HG03039 (cell line): ENCODE measurements at regions not wholly inside any gene's neighbourhood (a gene's known extent, or its start where the extent isn't known, plus 50 kb on each side); places are given as distances from the start of the nearest gene placed in this dataset.
A peak's percentile ranks its signal among the peaks of the same experiment; 100 is the strongest.
"Not testable (repeated sequence)": the region's sequence is repeated elsewhere in the genome, so short reads cannot be mapped to it uniquely, and the experiment has no call there.

Source experiments
- ATAC-seq: cut with Tn5 transposase; IDR thresholded peaks from one replicate; pipeline ENCODE4 v1.9.1; 2021; ENCODE audit warnings: mild to moderate bottlenecking, moderate library complexity; ENCODE audit not compliant: unreplicated experiment

DNA sequence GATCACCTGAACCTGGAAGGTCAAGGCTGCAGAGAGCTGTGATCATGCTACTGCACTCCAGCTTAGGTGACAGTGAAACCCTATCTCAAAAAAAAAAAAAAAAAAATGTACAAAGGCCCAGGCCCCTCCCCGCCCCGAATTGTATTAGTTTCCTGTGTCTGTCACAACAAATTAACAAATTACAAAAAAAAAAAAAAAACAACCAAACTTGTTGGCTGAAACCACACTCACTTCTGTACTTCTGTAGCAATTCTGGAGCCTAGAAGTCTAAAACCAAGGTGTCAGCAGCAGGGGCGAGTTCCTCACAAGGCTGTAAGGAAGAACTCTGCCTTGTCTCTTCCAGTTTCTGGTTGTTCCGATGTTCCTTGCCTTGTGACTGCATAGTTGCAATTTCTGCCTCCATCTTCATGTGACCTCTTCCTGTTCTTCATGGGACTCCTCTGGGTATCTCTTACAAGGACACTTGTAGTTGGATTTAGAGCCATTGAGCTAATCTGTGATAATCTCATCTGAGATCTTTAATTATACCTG is 100.8 kb upstream of the ZSWIM2 start:
- ATAC-seq: no peak

DNA sequence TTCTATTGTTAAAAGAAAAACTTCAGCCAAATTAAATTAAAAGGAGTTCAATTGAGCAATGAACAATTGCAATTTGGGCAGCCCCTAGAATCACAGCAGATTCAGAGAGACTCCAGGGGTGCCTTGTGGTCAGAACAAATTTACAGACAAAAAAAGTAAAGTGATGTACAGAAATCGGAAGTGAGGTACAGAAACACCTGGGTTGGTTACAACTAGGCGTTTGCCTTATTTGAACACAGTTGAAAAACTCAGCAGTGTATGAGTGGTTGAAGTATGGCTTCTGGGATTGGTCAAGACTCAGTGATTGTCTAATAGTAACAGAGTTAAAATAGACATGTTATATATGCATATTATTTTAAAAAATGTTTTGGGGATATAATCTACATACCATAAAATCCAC is 98.5 kb upstream of the ZSWIM2 start:
- ATAC-seq: no peak

DNA sequence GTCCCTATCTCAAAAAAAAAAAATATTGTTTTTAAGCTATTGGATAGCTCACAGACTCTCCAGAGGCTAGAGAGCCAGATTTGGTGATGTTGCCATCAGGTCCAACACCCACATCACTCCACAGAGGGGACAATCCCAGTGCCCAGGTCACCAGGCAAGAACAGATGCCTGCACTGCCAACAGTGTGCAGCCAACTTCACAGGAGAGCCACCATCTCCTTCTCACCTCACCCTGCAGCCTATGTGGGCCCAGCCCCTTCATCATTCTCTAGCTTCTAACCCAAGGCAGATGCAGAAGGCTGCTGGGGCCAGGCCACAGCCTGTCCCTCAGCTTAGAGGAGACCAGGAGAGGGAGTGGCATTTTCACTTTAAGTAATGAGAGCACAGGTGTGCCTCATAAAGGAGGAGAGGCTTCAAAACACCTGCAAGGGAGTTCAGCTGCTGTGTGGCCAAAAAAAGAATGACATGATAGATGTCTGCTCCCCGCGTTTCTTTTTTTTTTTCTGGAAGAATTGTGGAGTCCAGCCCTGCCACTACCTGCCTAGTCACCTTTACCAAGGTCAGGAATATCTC is 98.0 kb upstream of the ZSWIM2 start:
- no peak for ATAC-seq

DNA sequence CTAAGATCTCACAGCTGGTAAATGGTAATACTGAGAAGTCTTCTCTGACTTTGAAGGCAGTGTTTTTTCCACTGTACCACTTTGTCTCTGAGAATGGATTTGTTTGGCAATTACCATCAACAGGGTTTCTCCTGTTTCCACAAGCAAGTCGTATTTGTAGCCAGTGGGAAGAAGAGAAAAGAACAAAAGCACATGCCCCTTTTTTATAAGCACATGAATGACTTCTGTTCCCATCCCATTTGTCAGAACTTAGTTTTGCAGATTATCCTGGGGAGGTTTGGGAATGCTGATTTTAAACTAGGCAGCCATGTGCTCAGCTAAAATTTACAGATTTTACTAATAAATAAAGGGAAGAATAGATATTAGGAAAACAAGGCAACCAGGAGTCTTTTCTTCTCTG is 92.9 kb upstream of the ZSWIM2 start:
- no peak for ATAC-seq

DNA sequence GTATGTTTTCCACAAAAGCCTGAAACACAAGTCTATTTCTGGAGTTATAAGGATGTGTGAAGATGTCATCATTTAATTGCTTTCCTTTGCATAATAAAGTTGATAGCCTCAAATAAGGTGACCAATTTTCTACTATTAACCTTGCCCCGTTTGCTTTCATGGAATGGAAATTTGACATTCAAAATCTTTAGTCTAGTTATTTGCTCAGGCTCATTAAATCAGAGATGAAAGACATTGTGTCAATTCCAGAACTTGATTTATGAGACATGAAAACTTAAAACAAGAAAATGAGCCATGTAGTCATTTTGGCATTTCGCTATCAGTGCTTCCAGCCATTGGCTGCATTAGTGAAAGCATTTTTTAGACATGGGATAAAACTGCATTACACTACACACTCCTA is 91.5 kb upstream of the ZSWIM2 start:
- no peak for ATAC-seq

DNA sequence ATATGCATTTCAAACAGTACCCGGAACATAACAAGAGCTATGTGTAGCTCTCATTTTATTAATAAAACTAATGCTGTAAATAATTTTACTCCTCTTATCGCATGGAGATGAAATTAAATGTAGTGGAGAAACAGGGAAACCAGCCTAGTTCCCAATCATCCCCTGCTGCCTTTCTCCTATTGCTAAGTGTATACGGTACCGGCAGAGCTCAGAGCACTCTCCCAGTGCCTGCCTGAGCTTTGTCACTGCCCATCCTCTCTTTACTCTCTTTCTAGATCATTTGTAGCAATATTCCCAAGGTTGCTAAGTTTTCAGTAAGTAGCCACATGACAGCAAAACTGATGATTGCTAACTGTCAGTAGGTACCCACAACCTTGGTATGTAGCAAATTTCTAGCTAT is 85.5 kb upstream of the ZSWIM2 start:
- no peak for ATAC-seq

DNA sequence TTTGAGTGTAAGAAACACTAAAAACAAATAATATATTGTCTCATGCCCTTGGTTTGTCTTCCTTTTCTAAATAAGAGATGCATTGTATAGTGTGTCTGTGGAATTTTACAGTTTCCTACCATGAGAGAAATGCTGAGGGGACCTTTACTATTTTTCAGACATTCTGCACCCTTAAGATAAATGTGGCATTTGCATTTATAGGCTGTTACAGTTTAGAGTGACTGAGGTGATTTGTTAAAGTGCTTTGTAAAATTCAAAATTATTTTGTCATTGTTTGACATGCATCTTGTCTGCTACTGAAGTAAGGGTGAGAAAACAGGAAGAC is 78.9 kb upstream of the ZSWIM2 start:
- ATAC-seq: no peak

DNA sequence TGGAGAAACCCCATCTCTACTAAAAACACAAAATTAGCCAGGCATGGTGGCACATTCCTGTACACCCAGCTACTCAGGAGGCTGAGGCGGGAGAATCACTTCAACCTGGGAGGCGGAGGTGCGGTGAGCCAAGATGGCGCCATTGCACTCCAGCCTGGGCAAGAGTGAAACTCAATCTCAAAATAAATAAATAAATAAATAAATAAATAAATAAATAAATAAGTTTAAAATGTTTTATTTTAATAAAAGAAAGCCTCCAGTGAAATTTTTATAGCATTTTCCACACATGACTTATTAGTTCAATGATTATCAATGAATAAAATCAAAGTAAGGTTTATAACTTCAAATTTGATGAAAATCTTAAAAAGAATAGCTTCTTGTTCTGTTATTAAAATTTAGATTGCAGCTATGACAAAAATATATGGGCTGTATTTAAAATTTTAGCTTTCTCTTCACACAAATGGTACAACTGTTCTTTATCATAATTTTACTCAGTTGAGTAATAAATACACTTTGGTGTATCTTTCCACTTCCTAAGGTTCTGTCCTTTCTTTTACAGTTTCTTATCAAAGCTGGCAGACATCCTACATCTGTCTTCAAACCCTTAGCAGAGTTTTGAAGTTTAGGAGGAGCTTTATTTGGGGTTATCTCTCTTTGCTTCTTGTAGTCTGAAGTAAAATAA is 78.4 kb upstream of the ZSWIM2 start:
- ATAC-seq: no peak

DNA sequence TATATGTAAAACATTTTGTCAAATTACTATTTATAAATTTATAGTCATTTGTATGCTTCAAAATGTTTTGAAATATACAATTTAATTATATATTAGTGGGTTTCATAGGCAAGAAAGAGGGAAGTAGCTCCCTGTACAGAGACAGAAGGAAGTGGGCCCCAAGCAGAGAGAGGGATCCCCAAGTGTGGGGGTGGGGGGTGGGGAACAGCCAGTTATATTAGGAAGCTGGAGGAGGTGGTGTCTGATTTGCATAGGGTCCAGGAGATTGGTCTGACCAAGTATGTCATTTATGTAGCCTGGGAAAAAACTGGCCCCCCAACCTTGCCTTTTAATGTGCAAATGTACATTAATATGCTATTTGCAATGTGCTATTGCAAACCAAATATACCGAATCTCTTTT is 76.5 kb upstream of the ZSWIM2 start:
- ATAC-seq: no peak

DNA sequence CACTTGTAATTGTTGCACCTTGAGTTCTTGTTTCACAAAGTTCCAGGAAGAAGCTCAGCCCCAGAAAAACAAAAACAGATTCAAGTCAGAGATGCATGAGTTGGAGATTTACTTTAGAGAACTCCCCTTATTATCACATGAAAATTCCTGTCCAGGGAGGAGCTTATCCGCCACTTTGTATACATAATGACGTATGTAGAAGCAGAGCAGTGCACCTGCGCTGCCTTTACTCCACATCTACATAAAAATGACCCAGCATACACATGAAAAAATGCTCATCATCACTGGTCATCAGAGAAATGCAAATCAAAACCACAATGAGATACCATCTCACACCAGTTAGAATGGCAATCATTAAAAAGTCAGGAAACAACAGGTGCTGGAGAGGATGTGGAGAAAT is 73.3 kb upstream of the ZSWIM2 start:
- ATAC-seq: not testable (repeated sequence)

DNA sequence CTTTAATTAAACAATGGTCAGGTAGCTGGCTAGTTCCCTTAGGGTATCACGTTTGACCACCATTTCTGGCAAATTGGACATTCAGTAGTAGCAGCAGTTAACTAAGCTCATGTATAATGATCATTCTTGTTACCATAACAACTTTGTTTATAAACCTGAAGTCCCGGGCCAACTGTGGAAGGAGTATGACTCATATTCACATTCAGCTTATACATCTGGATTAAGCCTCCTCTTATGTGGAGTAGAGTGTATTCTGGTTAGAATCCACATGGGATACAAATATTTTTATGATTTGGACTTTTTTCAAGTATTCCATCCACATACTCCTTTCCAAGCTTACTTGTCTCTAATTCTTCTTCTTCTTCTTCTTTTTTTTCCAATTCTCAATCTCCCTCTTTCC is 70.3 kb upstream of the ZSWIM2 start:
- ATAC-seq: no peak

DNA sequence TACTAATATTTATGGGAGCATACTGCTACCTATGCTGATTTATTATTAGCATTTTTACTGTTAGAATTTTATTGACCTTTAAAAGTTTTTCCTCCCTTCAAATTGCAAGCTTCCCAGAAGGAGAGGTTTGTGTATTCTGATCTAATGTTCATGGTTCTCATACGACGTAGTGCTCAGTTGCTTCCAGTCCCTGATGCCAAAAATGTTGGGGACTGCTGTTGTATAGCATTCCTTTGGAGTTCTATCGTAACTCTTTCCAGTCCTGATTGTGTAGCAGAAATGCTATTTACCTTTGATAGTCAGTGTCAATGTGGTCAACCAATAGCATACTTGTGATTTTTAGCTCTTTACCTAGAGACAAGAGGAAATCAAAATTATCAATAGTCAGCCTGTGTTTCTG is 69.5 kb upstream of the ZSWIM2 start:
- no peak for ATAC-seq

DNA sequence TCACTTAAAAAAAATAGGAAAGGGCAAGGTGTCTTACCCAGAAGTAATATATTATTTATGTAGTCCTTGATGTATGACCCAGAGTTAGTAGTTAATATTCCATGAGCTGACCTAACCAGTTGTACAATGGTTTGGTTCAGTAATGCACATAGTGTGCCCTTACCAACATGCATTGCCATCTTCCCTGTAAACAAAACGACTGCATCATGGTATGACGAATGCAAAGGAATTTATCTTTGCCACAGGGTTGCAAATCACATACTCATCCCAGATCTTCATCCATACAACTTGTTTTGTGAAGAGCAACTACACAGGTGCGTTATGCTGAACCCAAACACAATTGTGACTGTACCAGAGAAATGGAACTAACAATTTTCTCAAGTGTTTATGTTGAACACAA is 68.9 kb upstream of the ZSWIM2 start:
- no peak for ATAC-seq

DNA sequence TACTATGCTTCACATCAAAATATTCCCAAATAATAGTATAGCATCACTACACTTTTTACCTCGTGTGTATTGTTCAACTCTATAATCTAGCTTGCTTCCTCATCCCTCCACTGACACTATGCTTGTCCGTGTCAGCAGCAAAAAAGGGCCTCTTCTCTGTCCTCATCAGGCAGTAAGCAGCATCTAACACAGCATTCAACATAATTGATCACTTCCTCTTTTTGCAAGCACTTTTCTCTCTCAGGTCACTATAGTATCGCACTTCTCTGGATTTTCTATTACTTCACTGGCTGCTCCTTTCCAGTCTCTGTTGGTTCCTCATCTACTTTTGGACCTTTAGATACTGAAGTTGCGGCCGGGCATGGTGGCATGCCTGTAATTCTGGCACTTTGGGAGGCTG is 64.9 kb upstream of the ZSWIM2 start:
- ATAC-seq: peak; percentile 92

DNA sequence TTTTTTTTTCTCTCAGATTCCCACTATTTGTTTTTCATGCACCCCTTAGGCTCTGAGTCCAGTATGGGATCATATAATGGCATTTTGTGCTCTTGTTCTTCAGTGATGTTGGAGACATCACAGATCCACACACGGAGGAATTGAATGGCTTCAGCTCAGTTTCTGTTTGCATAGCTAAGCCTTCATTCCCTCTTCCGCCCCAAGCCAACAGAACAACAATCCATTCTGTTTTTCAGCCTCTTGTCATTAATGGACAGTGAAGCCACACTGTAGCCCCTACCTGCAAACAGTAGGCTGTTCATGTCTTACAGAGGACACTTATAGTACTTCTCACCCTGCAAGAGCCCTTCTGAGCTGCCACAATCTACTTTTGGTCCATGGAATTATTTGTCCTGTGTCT is 64.0 kb upstream of the ZSWIM2 start:
- no peak for ATAC-seq

DNA sequence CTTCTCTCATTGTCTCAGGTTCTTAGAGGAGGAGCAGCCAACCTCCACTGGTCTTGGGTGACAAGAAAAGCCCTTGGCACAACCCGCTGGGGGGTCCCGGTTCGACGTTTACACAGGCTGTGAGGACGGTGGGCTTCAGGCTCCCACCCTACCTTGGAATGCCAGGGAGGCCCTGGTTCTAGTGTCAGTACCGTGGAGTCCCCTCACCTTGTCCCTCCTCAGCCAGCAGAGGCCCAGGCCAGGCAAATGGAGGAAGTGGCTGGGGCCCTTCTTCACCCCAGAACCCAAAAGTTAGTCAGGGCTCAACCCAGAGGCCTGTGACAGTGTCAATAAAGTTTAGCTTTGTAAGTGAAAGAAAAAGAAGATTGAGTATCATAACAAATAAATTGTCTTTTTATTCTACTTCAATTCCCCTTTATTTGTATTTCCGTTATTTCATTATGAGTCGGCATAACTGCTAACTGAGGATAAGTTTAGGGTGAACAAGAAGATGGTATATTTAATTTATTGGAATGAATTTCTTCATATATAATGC is 62.6 kb upstream of the ZSWIM2 start:
- ATAC-seq: no peak

DNA sequence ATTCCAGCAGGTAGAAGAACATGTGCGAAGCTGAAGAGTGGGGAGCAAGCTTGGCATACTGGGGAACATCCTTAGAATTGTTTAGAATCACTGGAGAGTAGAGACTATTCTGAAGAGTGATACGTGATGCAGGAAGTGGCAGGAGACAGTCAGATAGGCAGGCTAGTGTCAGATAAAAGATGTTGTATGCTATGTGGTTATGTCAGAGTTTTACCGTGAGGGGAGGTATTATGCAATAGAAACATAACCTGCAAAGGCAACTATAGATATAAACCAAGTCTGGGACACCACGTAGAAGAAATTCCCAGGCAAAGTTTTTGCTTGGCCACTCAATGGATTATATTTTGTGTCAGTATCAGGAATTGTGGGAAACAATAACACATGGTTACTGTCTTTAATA is 62.0 kb upstream of the ZSWIM2 start:
- ATAC-seq: no peak

DNA sequence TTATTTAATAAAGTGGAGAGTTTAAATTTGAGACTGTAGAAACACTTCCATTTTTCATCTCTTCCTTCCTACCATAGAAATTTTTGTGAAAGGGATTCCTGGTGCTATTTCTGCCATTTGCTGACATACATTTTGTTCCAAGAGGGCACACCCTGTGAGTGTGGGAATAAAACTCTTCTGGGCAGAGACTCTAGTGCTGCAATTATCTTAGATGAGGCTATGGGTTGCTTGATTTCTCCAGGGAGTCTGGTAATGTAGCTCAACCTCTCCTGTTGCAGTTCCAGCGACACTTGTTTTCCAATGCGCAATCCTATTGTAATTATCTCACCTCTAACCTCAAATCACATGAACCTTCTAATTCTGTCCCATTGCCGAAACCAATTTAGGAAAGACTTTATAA is 60.1 kb upstream of the ZSWIM2 start:
- no peak for ATAC-seq

DNA sequence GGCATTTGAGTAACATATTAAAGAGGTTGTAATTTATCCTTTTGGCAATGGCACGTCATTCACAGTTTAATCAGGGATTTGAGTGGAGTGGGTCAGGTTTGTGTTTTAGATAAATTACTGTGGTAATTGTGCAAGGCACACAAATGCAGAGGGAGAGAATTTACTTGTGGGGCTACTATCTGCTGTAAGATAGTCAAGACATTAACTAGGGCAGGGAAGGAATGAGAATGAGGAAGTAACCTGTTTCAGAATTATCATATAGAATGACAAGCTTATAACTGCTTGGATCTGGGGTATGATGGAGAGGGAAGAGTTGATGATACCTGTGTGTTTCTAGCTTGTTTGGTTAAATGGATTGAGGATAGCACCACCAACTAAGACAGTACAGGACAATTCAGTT is 58.9 kb upstream of the ZSWIM2 start:
- no peak for ATAC-seq

DNA sequence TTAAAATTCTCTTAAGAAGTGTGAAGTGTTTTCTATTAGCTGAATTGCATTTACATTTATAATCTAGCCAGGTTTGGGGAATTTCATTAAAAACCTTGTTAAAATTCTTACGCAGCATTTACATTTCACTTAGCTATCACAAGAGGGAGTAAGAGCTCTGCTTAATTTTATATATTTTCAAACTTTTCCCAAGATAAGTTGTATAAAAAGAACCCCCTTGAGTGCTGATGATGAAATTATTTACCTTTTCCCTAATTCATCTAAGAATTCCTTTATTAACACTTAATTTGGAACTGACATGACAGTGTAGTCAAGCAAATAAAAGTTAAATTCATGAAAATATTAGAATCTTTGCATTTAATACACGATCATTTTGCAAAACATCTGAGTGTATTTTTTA is 54.2 kb upstream of the ZSWIM2 start:
- no peak for ATAC-seq
